OCI-LY3 (cell line): ENCODE measurements at regions not wholly inside any gene's neighbourhood (a gene's known extent, or its start where the extent isn't known, plus 50 kb on each side); places are given as distances from the start of the nearest gene placed in this dataset.

Source experiments
- EZH2phosphoT487 ChIP-seq: fragments of 200-600 bp; shearing (Covaris generic); IDR thresholded peaks from 2 replicates; pipeline ENCODE4 v1.6.1; 2018; ENCODE audit warnings: antibody characterized with exemption, mixed run types, low read depth
- TF ChIP-seq, protein P1 (sequence below): fragments of 200-600, 300-600 bp; sonication (generic); IDR thresholded peaks from 2 replicates; pipeline ENCODE4 v1.5.1; 2014; ENCODE audit warnings: antibody characterized with exemption, low read length, low read depth

DNA sequence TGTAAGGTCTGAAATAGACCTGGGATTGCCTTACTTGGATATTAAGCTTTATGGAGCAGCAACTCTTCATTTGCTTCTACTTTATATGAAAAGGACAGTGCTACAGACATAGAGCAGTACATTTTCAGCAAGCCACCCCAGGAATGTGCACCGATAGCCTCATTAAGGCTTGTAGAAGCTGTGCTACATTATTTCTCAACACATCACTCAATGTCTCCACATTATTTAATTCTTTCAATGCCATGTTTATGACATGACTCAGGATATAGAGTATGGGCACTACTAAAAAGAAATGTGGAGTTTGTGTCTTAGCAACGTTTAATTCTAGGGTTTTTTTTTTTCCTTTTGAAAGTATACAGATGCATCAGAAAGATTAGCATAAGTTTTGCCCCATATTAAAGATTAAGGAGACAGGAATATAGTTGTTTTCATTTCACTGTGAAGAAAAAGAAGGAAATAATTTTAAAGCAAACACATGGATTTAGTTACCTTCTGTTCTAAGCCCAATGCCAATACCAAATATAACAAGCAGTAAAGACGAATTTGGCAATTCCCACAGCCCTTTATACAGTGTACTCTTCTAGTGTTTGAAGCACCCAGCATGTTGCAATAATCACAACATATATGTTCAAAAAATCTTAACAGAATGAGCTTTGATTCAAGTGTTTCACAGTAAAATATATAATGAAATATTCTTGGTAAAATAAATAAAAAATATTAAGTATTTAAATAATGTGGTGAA is 2140.1 kb upstream of the AGA start:
- TF ChIP-seq, protein P1, sequence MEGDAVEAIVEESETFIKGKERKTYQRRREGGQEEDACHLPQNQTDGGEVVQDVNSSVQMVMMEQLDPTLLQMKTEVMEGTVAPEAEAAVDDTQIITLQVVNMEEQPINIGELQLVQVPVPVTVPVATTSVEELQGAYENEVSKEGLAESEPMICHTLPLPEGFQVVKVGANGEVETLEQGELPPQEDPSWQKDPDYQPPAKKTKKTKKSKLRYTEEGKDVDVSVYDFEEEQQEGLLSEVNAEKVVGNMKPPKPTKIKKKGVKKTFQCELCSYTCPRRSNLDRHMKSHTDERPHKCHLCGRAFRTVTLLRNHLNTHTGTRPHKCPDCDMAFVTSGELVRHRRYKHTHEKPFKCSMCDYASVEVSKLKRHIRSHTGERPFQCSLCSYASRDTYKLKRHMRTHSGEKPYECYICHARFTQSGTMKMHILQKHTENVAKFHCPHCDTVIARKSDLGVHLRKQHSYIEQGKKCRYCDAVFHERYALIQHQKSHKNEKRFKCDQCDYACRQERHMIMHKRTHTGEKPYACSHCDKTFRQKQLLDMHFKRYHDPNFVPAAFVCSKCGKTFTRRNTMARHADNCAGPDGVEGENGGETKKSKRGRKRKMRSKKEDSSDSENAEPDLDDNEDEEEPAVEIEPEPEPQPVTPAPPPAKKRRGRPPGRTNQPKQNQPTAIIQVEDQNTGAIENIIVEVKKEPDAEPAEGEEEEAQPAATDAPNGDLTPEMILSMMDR: no peak
- TF ChIP-seq EZH2phosphoT487: no peak
